Neutrophil (primary cell): ENCODE measurements at regions not wholly inside any gene's neighbourhood (a gene's known extent, or its start where the extent isn't known, plus 50 kb on each side); places are given as distances from the start of the nearest gene placed in this dataset.

Experiments used
- H3K27ac ChIP-seq: fragments of 200-600 bp; sonication (generic); 2 replicates; pipeline ENCODE4 v1.5.1; 2016; ENCODE audit warnings: mild to moderate bottlenecking, moderate library complexity
- H3K27me3 ChIP-seq: fragments of 200-600 bp; sonication (generic); 2 replicates; pipeline ENCODE4 v1.6.0; 2016; ENCODE audit warnings: mild to moderate bottlenecking
- H3K36me3 ChIP-seq: fragments of 200-600 bp; sonication (generic); 2 replicates; pipeline ENCODE4 v1.5.1; 2017
- H3K4me1 ChIP-seq, 2 experiments: fragments of 200-600 bp in 1 of 2; sonication (generic) in 1 of 2; 1 replicate in 1 of 2; 2 replicates in 1 of 2; pipeline versions ENCODE4 v1.5.1 to v1.6.1; 2013 to 2016; ENCODE audit warnings: low read depth in 1 of 2, low read length in 1 of 2, mild to moderate bottlenecking in 1 of 2, moderate library complexity in 1 of 2; ENCODE audit not compliant: control insufficient read depth in 1 of 2, insufficient read depth in 1 of 2
- H3K4me3 ChIP-seq, 2 experiments: fragments of 200-600 bp in 1 of 2; sonication (generic) in 1 of 2; 1 replicate in 1 of 2; 2 replicates in 1 of 2; pipeline ENCODE4 v1.5.1; 2013 to 2016; ENCODE audit warnings: low read depth in 1 of 2, low read length in 1 of 2, mild to moderate bottlenecking in 1 of 2, moderate library complexity in 1 of 2
- H3K9me3 ChIP-seq: fragments of 200-600 bp; sonication (generic); 2 replicates; pipeline ENCODE4 v1.5.1; 2016
- CTCF ChIP-seq: fragments of 200-600 bp; sonication (generic); IDR thresholded peaks from 2 replicates; pipeline ENCODE4 v1.5.1; 2016; ENCODE audit warnings: antibody characterized with exemption

DNA sequence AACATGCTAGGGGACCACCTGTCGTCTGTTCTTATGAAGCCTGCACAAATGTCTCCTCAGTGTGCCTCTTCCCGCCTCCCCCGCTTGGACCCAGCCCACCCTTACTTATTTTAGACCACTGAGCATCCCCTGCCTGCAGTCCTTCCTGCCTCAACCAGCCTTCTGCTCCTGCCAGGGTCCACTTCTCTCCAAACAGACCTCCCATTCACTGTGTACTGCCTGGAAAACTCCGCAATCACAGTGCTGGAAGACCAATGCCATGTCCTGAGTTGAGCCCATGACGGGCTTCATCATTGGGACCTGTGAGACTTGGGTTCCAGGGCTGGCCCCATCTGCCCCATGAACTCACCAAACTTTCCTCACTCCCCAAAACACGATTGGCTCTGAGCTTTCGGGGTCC, 309.4 kb downstream of the IRX1 start:
- H3K27me3 ChIP-seq, result no peaks in the 10 kb centered on the region
- no peak overlapping the region for H3K4me3 ChIP-seq
- H3K36me3 ChIP-seq, result no peaks in the 10 kb centered on the region
- no peak overlapping the region for H3K27ac ChIP-seq
- TF ChIP-seq CTCF, result no peak
- H3K4me1 ChIP-seq, result no peaks in the 10 kb centered on the region
- H3K9me3 ChIP-seq, result no peaks in the 10 kb centered on the region

DNA sequence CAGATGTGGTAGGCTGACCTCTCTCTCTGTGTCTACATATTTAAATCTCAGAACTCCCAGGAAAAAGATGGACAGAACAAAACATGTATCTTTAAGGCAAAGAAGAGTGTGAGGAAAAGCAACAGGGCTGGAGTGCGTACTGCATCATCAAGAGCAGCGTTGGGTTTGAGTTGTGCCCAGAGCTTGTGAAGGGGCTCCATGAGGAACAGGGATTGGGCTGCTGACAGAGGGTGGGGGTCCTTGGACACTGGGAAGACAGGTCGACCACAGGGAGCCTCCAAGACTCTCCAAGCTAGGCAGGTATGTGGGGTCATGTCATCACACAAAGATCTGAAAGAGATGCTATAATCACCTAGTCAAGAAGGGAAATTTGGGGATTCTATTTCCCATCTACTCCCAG, 309.9 kb downstream of the IRX1 start:
- no peaks in the 10 kb centered on the region for H3K4me1 ChIP-seq
- H3K4me3 ChIP-seq, result no peak overlapping the region
- no peaks in the 10 kb centered on the region for H3K9me3 ChIP-seq
- no peaks in the 10 kb centered on the region for H3K27me3 ChIP-seq
- no peak for TF ChIP-seq CTCF
- no peaks in the 10 kb centered on the region for H3K36me3 ChIP-seq
- H3K27ac ChIP-seq, result no peak overlapping the region

DNA sequence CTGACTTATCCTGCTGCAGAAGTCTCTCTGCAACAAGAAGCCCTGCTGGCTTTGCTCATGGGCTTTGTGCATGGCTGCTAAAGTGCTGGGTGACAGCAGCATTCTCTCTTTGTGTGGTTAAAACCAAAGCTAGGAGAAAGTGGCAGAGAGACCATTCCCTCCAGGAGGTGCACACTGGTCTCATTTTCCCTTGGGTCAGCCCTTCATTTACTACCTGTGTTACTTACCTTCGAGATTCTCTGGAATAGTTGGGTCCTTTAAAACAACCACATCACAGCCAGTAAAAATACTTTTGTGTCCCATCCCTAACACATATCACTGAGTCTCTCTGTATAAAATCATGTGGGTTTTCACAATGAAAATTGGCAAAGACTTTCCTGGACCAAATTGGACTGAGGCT, 315.5 kb downstream of the IRX1 start:
- no peaks in the 10 kb centered on the region for H3K27me3 ChIP-seq
- H3K4me1 ChIP-seq, result no peaks in the 10 kb centered on the region
- no peak overlapping the region for H3K27ac ChIP-seq
- no peak for TF ChIP-seq CTCF
- H3K36me3 ChIP-seq, result no peaks in the 10 kb centered on the region
- H3K9me3 ChIP-seq, result no peaks in the 10 kb centered on the region
- no peak overlapping the region for H3K4me3 ChIP-seq

DNA sequence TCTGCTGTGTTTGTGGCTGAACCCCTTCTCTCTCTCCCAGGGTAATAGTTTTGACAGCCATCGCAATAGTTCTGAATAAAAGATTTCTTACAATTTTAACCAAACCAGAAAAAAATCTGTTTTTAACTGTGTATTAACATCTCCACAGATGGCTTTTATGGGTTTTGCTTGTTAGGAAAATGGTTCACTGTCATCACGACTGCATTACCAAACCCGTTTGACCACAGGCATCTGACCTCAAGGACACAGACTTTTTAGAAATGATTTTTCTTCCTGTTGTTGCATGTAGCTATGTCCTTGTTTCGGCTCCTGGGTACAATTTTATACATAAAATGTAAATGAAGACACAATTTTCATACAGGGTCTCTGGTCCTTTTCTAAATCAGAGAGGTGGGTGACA, 316.1 kb downstream of the IRX1 start:
- H3K4me1 ChIP-seq, result no peaks in the 10 kb centered on the region
- TF ChIP-seq CTCF, result no peak
- H3K4me3 ChIP-seq, result no peak overlapping the region
- H3K27me3 ChIP-seq, result no peaks in the 10 kb centered on the region
- H3K36me3 ChIP-seq, result no peaks in the 10 kb centered on the region
- H3K27ac ChIP-seq, result no peak overlapping the region
- H3K9me3 ChIP-seq, result no peaks in the 10 kb centered on the region

DNA sequence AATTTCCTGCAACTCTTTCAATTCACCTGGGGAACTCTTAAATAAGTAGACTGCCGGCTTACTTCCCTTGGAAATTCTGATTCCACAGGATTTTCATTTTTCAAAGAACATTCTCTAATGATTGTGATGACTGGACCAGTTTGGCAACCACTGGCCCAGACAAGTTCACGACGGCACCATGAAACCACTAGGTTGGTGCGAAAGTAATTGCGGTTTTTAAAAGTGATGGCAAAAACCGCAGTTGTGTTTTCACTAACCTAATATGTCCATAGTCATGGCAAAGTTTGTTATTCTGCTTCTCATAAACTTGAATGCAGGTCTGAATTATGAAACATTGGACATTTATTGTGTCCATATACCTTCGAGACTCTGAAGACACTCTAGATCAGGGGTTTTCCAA, 317.2 kb downstream of the IRX1 start:
- TF ChIP-seq CTCF, result no peak
- Histone ChIP-seq H3K9me3 (no peaks in the 10 kb centered on the region), H3K27ac (no peak overlapping the region), H3K4me1 (no peaks in the 10 kb centered on the region), H3K4me3 (no peak overlapping the region), H3K27me3 (no peaks in the 10 kb centered on the region), H3K36me3 (no peaks in the 10 kb centered on the region)

- no peak for TF ChIP-seq CTCF
- H3K27me3 ChIP-seq, result no peaks in the 10 kb centered on the region
- no peaks in the 10 kb centered on the region for H3K36me3 ChIP-seq
- H3K4me1 ChIP-seq, result no peaks in the 10 kb centered on the region
- H3K4me3 ChIP-seq, result no peak overlapping the region
- no peaks in the 10 kb centered on the region for H3K9me3 ChIP-seq
- H3K27ac ChIP-seq, result no peak overlapping the region
Observed at GRCh38 chr5:3913279-3913678, 317.6 kb downstream of the IRX1 start.
